Fibroblast of lung (primary cell): ENCODE measurements at regions not wholly inside any gene's neighbourhood (a gene's known extent, or its start where the extent isn't known, plus 50 kb on each side); places are given as distances from the start of the nearest gene placed in this dataset.

ENCODE experiments used
- EZH2 ChIP-seq: IDR thresholded peaks from 2 replicates; pipeline ENCODE4 v1.5.1; 2012; ENCODE audit warnings: low read length, control low read depth, mild to moderate bottlenecking; ENCODE audit errors: missing control alignments
- TF ChIP-seq, protein P1 (sequence below), 2 donors: IDR thresholded peaks in 1 of 2; conservative IDR thresholded peaks in 1 of 2; 1 replicate in 1 of 2; 2 replicates in 1 of 2; pipeline ENCODE4 v1.5.1; 2011 to 2012; ENCODE audit warnings: low read length in 2 of 2, control low read depth in 1 of 2, inconsistent platforms in 1 of 2, low read depth in 1 of 2, mild to moderate bottlenecking in 1 of 2

DNA sequence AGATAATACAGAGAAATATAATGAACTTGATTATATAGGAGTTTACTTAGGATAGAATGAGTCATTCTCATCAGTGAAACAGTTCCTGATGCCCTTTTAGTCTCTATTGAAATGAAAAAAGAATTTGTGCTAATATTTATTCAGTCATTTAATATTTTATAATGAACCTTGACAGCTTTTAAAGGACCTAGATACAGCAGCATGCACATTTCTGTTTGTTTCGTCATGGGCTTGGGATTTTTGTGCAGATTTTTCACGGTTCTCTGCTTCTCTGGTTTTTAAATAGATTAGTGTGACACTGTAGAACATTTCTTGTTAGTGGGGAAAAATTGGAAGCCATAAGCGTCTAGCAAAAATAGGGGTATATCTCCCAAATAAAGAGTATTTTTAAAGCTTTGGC lies 60.7 kb downstream of the NABP1 start:
- TF ChIP-seq, protein P1, sequence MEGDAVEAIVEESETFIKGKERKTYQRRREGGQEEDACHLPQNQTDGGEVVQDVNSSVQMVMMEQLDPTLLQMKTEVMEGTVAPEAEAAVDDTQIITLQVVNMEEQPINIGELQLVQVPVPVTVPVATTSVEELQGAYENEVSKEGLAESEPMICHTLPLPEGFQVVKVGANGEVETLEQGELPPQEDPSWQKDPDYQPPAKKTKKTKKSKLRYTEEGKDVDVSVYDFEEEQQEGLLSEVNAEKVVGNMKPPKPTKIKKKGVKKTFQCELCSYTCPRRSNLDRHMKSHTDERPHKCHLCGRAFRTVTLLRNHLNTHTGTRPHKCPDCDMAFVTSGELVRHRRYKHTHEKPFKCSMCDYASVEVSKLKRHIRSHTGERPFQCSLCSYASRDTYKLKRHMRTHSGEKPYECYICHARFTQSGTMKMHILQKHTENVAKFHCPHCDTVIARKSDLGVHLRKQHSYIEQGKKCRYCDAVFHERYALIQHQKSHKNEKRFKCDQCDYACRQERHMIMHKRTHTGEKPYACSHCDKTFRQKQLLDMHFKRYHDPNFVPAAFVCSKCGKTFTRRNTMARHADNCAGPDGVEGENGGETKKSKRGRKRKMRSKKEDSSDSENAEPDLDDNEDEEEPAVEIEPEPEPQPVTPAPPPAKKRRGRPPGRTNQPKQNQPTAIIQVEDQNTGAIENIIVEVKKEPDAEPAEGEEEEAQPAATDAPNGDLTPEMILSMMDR (conservative IDR thresholded peaks at IDR 0.05 in 1 of 2, IDR thresholded peaks at IDR 0.05 in 1 of 2; ENCODE audit: low read depth in 1 of 2, low read length in 2 of 2): no peak
- TF ChIP-seq EZH2: no peak
